PC-3 (cell line): ENCODE measurements at regions not wholly inside any gene's neighbourhood (a gene's known extent, or its start where the extent isn't known, plus 50 kb on each side); places are given as distances from the start of the nearest gene placed in this dataset.
"Not testable (repeated sequence)": the region's sequence is repeated elsewhere in the genome, so short reads cannot be mapped to it uniquely, and the experiment has no call there.

ENCODE experiments used
- ATAC-seq: fragments of 200-7000 bp; cut with Tn5 transposase; 2 replicates; pipeline ENCODE4 v1.9.1; 2020; ENCODE audit warnings: mild to moderate bottlenecking, moderate library complexity
- BruUV-seq: library from RNA; stranded (reverse); fragments of 400-500 nt; replicated peaks from 2 replicates; lab custom pipeline; 2021; lab: Mats Ljungman, UMichigan
- CTCF ChIA-PET: fragments of 300-600 bp; sonication (Branson Sonifier 250); formaldehyde crosslinking; loops from one replicate; lab custom pipeline; 2022; ENCODE audit warnings: antibody characterized with exemption; lab: Charles Lee
- POLR2A ChIA-PET: fragments of 300-600 bp; sonication (Branson Sonifier 250); formaldehyde crosslinking; loops from one replicate; lab custom pipeline; 2022; ENCODE audit warnings: antibody characterized with exemption; ENCODE audit not compliant: unreplicated experiment; lab: Charles Lee
- DNase-seq: peaks from one replicate; pipeline ENCODE4 v3.0.0-alpha.2; 2015
- H2AFZ ChIP-seq: fragments of 300-600 bp; sonication (generic); 2 replicates; pipeline ENCODE4 v1.6.0; 2016; ENCODE audit warnings: antibody characterized with exemption, low read length
- H3F3A ChIP-seq: fragments of 300-600 bp; sonication (generic); one replicate; pipeline ENCODE4 v1.6.0; 2017; ENCODE audit warnings: antibody characterized with exemption, low read length, control low read depth, mild to moderate bottlenecking; ENCODE audit not compliant: unreplicated experiment
- H3K27ac ChIP-seq: fragments of 300-600 bp; sonication (generic); 2 replicates; pipeline ENCODE4 v1.5.1; 2016; ENCODE audit warnings: mild to moderate bottlenecking, low read length
- H3K27me3 ChIP-seq: fragments of 300-600 bp; sonication (generic); 2 replicates; pipeline ENCODE4 v1.6.1; 2016; ENCODE audit warnings: low read length, mixed read lengths
- H3K36me3 ChIP-seq: fragments of 300-600 bp; sonication (generic); 2 replicates; pipeline ENCODE4 v1.6.1; 2016; ENCODE audit warnings: low read depth, mixed run types, low read length, mixed read lengths
- H3K4me1 ChIP-seq: fragments of 300-600 bp; sonication (generic); 2 replicates; pipeline ENCODE4 v1.5.1; 2016; ENCODE audit warnings: low read length; ENCODE audit not compliant: insufficient read depth
- H3K4me2 ChIP-seq: fragments of 300-600 bp; sonication (generic); 2 replicates; pipeline ENCODE4 v1.6.0; 2016; ENCODE audit warnings: low read length
- H3K4me3 ChIP-seq: fragments of 300-600 bp; sonication (generic); 2 replicates; pipeline ENCODE4 v1.5.1; 2016; ENCODE audit warnings: mild to moderate bottlenecking, low read length, mixed read lengths
- H3K79me2 ChIP-seq: fragments of 300-600 bp; sonication (generic); 2 replicates; pipeline ENCODE4 v1.6.1; 2017; ENCODE audit warnings: low read length, mixed read lengths
- H3K9ac ChIP-seq: fragments of 300-600 bp; sonication (generic); 2 replicates; pipeline ENCODE4 v1.6.0; 2016; ENCODE audit warnings: mild to moderate bottlenecking, low read length
- H3K9me2 ChIP-seq: fragments of 300-600 bp; sonication (generic); replicated peaks from 2 replicates; pipeline ENCODE4 v1.6.1; 2016; ENCODE audit warnings: mixed run types, low read length, mixed read lengths
- H3K9me3 ChIP-seq: fragments of 300-600 bp; sonication (generic); 2 replicates; pipeline ENCODE4 v1.6.1; 2016; ENCODE audit warnings: low read length, mixed read lengths
- H4K20me1 ChIP-seq: fragments of 300-600 bp; sonication (generic); 2 replicates; pipeline ENCODE4 v1.6.1; 2016; ENCODE audit warnings: low read length, mixed read lengths
- CTCF ChIP-seq: fragments of 300-600 bp; sonication (generic); conservative IDR thresholded peaks from 2 replicates; pipeline ENCODE4 v1.5.1; 2017; ENCODE audit warnings: antibody characterized with exemption, low read depth, mild to moderate bottlenecking, low read length
- EZH2 ChIP-seq: fragments of 300-600 bp; sonication (generic); IDR thresholded peaks from one replicate; pipeline ENCODE4 v1.6.1; 2017; ENCODE audit warnings: antibody characterized with exemption, mild to moderate bottlenecking, low read length; ENCODE audit not compliant: unreplicated experiment
- EZH2phosphoT487 ChIP-seq: fragments of 300-600 bp; sonication (generic); IDR thresholded peaks from 2 replicates; pipeline ENCODE4 v1.6.1; 2018; ENCODE audit warnings: mild to moderate bottlenecking, antibody characterized with exemption, low read length, borderline replicate concordance
- intact Hi-C: fragments of 100-400 bp; cut with micrococcal nuclease; formaldehyde crosslinking; loops from 2 replicates; pipeline ENCODE4 v1.9.0; 2023

- Histone ChIP-seq H3K4me1 (no peaks in the 10 kb centered on the region), H3F3A (no peaks in the 10 kb centered on the region), H3K9ac (no peak overlapping the region), H3K4me2 (no peak overlapping the region), H3K27me3 (no peaks in the 10 kb centered on the region), H3K9me3 (no peaks in the 10 kb centered on the region), H3K4me3 (no peak overlapping the region), H3K27ac (no peak overlapping the region), H3K36me3 (no peaks in the 10 kb centered on the region), H3K9me2 (no peaks in the 10 kb centered on the region), H2AFZ (no peak overlapping the region), H3K79me2 (no peaks in the 10 kb centered on the region), H4K20me1 (no peaks in the 10 kb centered on the region)
- intact Hi-C loops, result no loop called here
- no peak for ATAC-seq
- DNase-seq, result no peak
- ChIA-PET CTCF (no interaction called here), POLR2A (no interaction called here)
- BruUV-seq, result no TSS peak
- TF ChIP-seq CTCF (no peak), EZH2phosphoT487 (no peak), EZH2 (no peak)
Observed at GRCh38 chr15:62870216-62870615, 172.3 kb upstream of the TPM1 start.

GRCh38 chr15:62870701-62871100 lies 171.8 kb upstream of the TPM1 start:
- DNase-seq, H3K36me3 ChIP-seq, H3K4me3 ChIP-seq, H3K79me2 ChIP-seq, intact Hi-C loops, H3K4me1 ChIP-seq, H3K9ac ChIP-seq, H3K27me3 ChIP-seq, ATAC-seq, BruUV-seq, H3K9me2 ChIP-seq, H4K20me1 ChIP-seq, H3F3A ChIP-seq, POLR2A ChIA-PET, CTCF ChIA-PET, H3K27ac ChIP-seq, H3K4me2 ChIP-seq, H2AFZ ChIP-seq, H3K9me3 ChIP-seq: not testable (repeated sequence)

GRCh38 chr15:62873203-62873602 lies 169.3 kb upstream of the TPM1 start:
- no peak overlapping the region for H2AFZ ChIP-seq
- H3K4me3 ChIP-seq, result no peak overlapping the region
- H3K9ac ChIP-seq, result no peak overlapping the region
- intact Hi-C loops, result no loop called here
- H3K79me2 ChIP-seq, result no peaks in the 10 kb centered on the region
- TF ChIP-seq EZH2, result no peak
- no peaks in the 10 kb centered on the region for H3K9me2 ChIP-seq
- H3K9me3 ChIP-seq, result no peaks in the 10 kb centered on the region
- no peak overlapping the region for H3K4me2 ChIP-seq
- no peaks in the 10 kb centered on the region for H3K36me3 ChIP-seq
- no peak overlapping the region for H3K27ac ChIP-seq
- H3F3A ChIP-seq, result no peaks in the 10 kb centered on the region
- ATAC-seq (no peak), DNase-seq (no peak)
- H3K4me1 ChIP-seq, result no peaks in the 10 kb centered on the region
- no peaks in the 10 kb centered on the region for H3K27me3 ChIP-seq
- H4K20me1 ChIP-seq, result no peaks in the 10 kb centered on the region
- ChIA-PET POLR2A (interaction anchor here (0.5 kb wide), 1 partner anchor 15 kb away, joined by 6 read pairs; no protein-coding TSS in a partner anchor), CTCF (no interaction called here)
- no TSS peak for BruUV-seq

GRCh38 chr15:62874064-62874463 lies 168.5 kb upstream of the TPM1 start:
- Histone ChIP-seq H3K27ac (no peak overlapping the region), H3F3A (no peaks in the 10 kb centered on the region)
- no TSS peak for BruUV-seq

More at GRCh38 chr15:62874064-62874463, 168.5 kb upstream of the TPM1 start:
- POLR2A ChIA-PET, result no interaction called here
- H3K36me3 ChIP-seq, result no peaks in the 10 kb centered on the region
- ATAC-seq (no peak), DNase-seq (no peak)
- H3K27me3 ChIP-seq, result no peaks in the 10 kb centered on the region
- intact Hi-C loops, result no loop called here
- TF ChIP-seq EZH2phosphoT487 (no peak), EZH2 (no peak), CTCF (no peak)
- H3K9me3 ChIP-seq, result no peaks in the 10 kb centered on the region
- CTCF ChIA-PET, result no interaction called here
- no peaks in the 10 kb centered on the region for H3K9me2 ChIP-seq
- no peak overlapping the region for H2AFZ ChIP-seq
- H4K20me1 ChIP-seq, result no peaks in the 10 kb centered on the region
- no peak overlapping the region for H3K9ac ChIP-seq
- H3K4me3 ChIP-seq, result no peak overlapping the region
- H3K79me2 ChIP-seq, result no peaks in the 10 kb centered on the region
- H3K4me2 ChIP-seq, result no peak overlapping the region
- H3K4me1 ChIP-seq, result no peaks in the 10 kb centered on the region
